ENCODE measurements at regions not wholly inside any gene's neighbourhood (a gene's known extent, or its start where the extent isn't known, plus 50 kb on each side); places are given as distances from the start of the nearest gene placed in this dataset.

- TF ChIP-seq, protein P1, sequence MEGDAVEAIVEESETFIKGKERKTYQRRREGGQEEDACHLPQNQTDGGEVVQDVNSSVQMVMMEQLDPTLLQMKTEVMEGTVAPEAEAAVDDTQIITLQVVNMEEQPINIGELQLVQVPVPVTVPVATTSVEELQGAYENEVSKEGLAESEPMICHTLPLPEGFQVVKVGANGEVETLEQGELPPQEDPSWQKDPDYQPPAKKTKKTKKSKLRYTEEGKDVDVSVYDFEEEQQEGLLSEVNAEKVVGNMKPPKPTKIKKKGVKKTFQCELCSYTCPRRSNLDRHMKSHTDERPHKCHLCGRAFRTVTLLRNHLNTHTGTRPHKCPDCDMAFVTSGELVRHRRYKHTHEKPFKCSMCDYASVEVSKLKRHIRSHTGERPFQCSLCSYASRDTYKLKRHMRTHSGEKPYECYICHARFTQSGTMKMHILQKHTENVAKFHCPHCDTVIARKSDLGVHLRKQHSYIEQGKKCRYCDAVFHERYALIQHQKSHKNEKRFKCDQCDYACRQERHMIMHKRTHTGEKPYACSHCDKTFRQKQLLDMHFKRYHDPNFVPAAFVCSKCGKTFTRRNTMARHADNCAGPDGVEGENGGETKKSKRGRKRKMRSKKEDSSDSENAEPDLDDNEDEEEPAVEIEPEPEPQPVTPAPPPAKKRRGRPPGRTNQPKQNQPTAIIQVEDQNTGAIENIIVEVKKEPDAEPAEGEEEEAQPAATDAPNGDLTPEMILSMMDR (IDR thresholded peaks at IDR 0.05), result no peak
- TF ChIP-seq POLR2A (IDR thresholded peaks at IDR 0.05), result no peak
Measured at GRCh38 chr6:16985513-16986284, 116.2 kb upstream of the STMND1 start.

All from adrenal gland (tissue), 5 donors.